ENCODE measurements at regions not wholly inside any gene's neighbourhood (a gene's known extent, or its start where the extent isn't known, plus 50 kb on each side); places are given as distances from the start of the nearest gene placed in this dataset.

DNA sequence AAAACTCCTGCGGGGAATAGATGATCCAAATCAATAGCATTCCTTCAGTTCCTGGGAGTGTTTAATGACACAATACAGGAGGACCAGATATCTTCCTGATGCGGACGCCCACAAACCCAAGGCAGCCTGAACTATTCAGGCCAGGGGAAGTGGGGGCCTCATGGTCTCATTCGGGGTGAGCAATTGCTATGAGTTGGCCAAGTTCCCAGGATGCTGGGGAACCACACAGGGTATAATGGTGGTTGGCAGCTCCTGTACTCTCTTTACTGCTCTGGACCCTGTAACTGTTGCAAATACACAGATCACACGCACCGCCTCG, 401.2 kb downstream of the IRS2 start:
- TF ChIP-seq, protein P1, sequence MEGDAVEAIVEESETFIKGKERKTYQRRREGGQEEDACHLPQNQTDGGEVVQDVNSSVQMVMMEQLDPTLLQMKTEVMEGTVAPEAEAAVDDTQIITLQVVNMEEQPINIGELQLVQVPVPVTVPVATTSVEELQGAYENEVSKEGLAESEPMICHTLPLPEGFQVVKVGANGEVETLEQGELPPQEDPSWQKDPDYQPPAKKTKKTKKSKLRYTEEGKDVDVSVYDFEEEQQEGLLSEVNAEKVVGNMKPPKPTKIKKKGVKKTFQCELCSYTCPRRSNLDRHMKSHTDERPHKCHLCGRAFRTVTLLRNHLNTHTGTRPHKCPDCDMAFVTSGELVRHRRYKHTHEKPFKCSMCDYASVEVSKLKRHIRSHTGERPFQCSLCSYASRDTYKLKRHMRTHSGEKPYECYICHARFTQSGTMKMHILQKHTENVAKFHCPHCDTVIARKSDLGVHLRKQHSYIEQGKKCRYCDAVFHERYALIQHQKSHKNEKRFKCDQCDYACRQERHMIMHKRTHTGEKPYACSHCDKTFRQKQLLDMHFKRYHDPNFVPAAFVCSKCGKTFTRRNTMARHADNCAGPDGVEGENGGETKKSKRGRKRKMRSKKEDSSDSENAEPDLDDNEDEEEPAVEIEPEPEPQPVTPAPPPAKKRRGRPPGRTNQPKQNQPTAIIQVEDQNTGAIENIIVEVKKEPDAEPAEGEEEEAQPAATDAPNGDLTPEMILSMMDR (IDR thresholded peaks at IDR 0.05; ENCODE audit: borderline replicate concordance, extremely low read depth, low read length, poor library complexity, severe bottlenecking): no peak
- no peak for TF ChIP-seq EZH2 (IDR thresholded peaks at IDR 0.05; ENCODE audit: borderline replicate concordance, low read depth, low read length, severe bottlenecking)

Data from DND-41 (cell line).